ENCODE measurements at regions not wholly inside any gene's neighbourhood (a gene's known extent, or its start where the extent isn't known, plus 50 kb on each side); places are given as distances from the start of the nearest gene placed in this dataset.

- TF ChIP-seq CTCF (IDR thresholded peaks at IDR 0.05) = no peak
- TF ChIP-seq POLR2A (IDR thresholded peaks at IDR 0.05) = no peak
- no peak for TF ChIP-seq EP300 (IDR thresholded peaks at IDR 0.05)
These were observed 165.5 kb upstream of the SLIT2 start for GRCh38 chr4:20086067-20086798.
